KMS-11 (cell line): ENCODE measurements at regions not wholly inside any gene's neighbourhood (a gene's known extent, or its start where the extent isn't known, plus 50 kb on each side); places are given as distances from the start of the nearest gene placed in this dataset.
"Not testable (repeated sequence)": the region's sequence is repeated elsewhere in the genome, so short reads cannot be mapped to it uniquely, and the experiment has no call there.

ENCODE experiments used
- H2AFZ ChIP-seq: fragments of 200-600 bp; sonication (generic); 2 replicates; pipeline ENCODE4 v1.6.1; 2016; ENCODE audit warnings: antibody characterized with exemption, mixed run types, low read depth
- H3K27ac ChIP-seq: fragments of 200-600 bp; sonication (generic); 2 replicates; pipeline ENCODE4 v1.6.1; 2016; ENCODE audit warnings: mild to moderate bottlenecking, mixed run types
- H3K27me3 ChIP-seq: fragments of 200-600 bp; sonication (generic); 2 replicates; pipeline ENCODE4 v1.6.1; 2017; ENCODE audit warnings: mild to moderate bottlenecking, low read depth, mixed run types, moderate library complexity; ENCODE audit not compliant: insufficient read depth
- H3K36me3 ChIP-seq: fragments of 200-600 bp; sonication (generic); 2 replicates; pipeline ENCODE4 v1.6.1; 2017; ENCODE audit warnings: mild to moderate bottlenecking, mixed run types; ENCODE audit not compliant: insufficient read depth
- H3K4me1 ChIP-seq: fragments of 200-600 bp; sonication (generic); 2 replicates; pipeline ENCODE4 v1.6.1; 2016; ENCODE audit warnings: mild to moderate bottlenecking, low read depth, mixed run types; ENCODE audit not compliant: poor library complexity, severe bottlenecking
- H3K4me2 ChIP-seq: fragments of 200-600 bp; sonication (generic); 2 replicates; pipeline ENCODE4 v1.7.0; 2016; ENCODE audit warnings: mild to moderate bottlenecking, mixed run types
- H3K4me3 ChIP-seq: fragments of 200-600 bp; sonication (generic); IDR thresholded peaks from 2 replicates; pipeline ENCODE4 v1.6.1; 2017; ENCODE audit warnings: low read depth, low read length, mixed read lengths; ENCODE audit not compliant: insufficient read depth
- H3K79me2 ChIP-seq: fragments of 200-600 bp; sonication (generic); 2 replicates; pipeline ENCODE4 v1.6.1; 2016; ENCODE audit warnings: low read depth, mixed run types; ENCODE audit not compliant: insufficient read depth
- H3K9ac ChIP-seq: fragments of 200-600 bp; sonication (generic); 2 replicates; pipeline ENCODE4 v1.6.1; 2016; ENCODE audit warnings: mild to moderate bottlenecking, mixed run types
- H4K20me1 ChIP-seq: fragments of 200-600 bp; sonication (generic); 2 replicates; pipeline ENCODE4 v1.6.1; 2016; ENCODE audit warnings: mild to moderate bottlenecking, mixed run types; ENCODE audit not compliant: insufficient read depth
- TF ChIP-seq, protein P1 (sequence below): fragments of 200-600 bp; sonication (generic); conservative IDR thresholded peaks from 2 replicates; pipeline ENCODE4 v1.6.1; 2017; ENCODE audit warnings: low read depth, mild to moderate bottlenecking, antibody characterized with exemption, low read length, moderate library complexity, mixed read lengths

DNA sequence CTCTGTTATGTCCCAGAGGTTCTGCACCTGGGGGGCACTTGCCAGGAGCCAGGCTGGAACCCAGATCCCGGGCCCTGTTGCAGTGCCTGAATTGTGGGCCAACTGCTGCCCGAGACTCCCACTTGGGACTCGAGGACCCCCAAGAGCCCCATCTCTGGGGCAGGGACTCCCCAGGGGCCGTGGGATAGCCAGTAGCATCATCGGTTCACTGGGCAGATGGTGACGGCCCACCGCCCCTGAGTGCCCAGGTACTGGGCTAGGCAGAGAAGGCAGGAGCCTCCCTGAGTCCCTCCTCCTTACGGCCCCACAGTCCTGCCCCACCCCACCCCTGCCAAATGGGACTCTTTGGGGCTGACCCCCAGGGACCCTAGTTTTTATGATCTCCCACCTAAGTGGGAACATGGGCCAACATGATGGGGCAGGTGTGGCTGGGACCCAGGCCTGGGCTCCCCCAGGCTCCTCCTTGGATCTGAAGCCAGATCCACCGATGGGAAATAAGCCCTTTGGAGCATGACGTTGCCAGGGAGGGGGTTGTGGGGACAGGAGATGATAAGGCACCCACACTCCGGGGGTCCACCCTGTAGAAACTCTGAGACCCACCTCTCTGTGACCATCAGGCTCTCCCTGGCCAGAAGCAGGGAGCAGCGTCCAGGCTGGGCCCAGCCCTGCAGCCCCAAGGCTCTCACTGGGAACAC is 94.5 kb upstream of the FGF3 start:
- Histone ChIP-seq H3K27ac (no peak overlapping the region), H3K27me3 (no peaks in the 10 kb centered on the region), H2AFZ (no peak overlapping the region), H3K4me1 (no peaks in the 10 kb centered on the region), H3K79me2 (no peaks in the 10 kb centered on the region), H3K9ac (no peak overlapping the region), H3K4me3 (no peak overlapping the region), H4K20me1 (no peaks in the 10 kb centered on the region), H3K36me3 (no peaks in the 10 kb centered on the region), H3K4me2 (no peak overlapping the region)
- TF ChIP-seq, protein P1, sequence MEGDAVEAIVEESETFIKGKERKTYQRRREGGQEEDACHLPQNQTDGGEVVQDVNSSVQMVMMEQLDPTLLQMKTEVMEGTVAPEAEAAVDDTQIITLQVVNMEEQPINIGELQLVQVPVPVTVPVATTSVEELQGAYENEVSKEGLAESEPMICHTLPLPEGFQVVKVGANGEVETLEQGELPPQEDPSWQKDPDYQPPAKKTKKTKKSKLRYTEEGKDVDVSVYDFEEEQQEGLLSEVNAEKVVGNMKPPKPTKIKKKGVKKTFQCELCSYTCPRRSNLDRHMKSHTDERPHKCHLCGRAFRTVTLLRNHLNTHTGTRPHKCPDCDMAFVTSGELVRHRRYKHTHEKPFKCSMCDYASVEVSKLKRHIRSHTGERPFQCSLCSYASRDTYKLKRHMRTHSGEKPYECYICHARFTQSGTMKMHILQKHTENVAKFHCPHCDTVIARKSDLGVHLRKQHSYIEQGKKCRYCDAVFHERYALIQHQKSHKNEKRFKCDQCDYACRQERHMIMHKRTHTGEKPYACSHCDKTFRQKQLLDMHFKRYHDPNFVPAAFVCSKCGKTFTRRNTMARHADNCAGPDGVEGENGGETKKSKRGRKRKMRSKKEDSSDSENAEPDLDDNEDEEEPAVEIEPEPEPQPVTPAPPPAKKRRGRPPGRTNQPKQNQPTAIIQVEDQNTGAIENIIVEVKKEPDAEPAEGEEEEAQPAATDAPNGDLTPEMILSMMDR, result no peak

DNA sequence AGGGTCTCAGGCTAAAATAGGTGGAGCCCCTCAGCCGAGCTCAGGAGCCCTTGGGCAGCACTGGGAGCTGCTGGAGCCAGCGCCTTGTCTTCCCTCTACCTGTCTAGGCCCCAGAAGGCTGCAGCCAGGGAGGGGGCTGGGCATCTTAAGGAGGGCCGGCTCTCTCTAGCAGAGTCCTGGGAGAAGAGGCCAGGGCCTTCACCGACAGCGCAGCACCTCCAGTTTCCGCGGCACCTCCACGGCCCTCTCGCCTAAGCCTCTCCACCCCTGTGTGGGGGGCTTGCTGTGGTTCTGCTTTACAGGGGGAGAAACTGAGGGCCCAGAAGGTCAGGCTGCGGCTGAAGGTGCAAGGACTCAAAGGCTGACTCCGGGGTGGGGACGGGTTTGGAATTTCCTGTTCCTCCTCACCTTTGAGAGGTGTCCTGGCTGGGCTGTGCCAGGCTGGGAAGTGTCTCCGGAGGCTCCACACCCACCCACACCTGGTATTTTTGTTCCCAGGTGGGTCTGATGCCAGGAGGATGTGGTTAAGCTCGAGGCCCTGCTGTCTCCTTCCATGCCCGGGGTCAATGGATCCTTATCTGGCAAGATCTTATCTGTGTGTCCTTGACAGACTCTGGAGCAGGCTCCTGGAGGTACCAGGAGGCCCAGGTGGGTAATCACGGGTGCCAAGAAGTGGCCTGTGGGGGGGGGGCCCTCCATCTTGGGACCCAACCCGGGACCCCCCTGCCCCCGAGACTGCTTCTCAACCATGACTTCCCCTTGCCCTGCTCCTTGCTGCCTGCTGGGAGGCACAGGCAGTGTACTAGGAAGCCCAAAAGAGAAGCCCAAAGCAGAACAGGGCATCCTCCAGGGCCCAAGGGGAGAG is 95.3 kb upstream of the FGF3 start:
- H3K4me3 ChIP-seq, result no peak overlapping the region
- H3K27me3 ChIP-seq, result no peaks in the 10 kb centered on the region
- TF ChIP-seq, protein P1, result no peak
- H3K9ac ChIP-seq, result no peak overlapping the region
- no peaks in the 10 kb centered on the region for H3K79me2 ChIP-seq
- no peak overlapping the region for H3K4me2 ChIP-seq
- H3K27ac ChIP-seq, result no peak overlapping the region
- no peaks in the 10 kb centered on the region for H4K20me1 ChIP-seq
- H3K4me1 ChIP-seq, result no peaks in the 10 kb centered on the region
- H3K36me3 ChIP-seq, result no peaks in the 10 kb centered on the region
- H2AFZ ChIP-seq, result no peak overlapping the region

DNA sequence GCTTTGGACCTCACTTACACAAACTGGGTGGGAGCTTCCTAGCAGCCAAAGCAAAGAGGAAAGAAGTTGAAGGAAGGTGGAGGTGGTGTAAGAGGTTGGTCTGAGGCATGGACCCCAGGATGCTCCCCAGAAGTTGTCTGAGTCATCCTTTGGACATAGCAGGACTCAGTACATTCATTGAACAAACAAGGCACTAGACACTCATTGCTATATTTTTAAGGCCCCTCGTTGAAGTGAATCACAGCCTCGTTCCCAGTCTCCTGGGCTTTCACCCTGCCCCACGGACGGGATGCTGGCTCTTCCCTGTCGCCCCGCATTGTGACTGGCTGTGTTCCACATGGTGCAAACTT is 95.9 kb upstream of the FGF3 start:
- H3K4me2 ChIP-seq, result no peak overlapping the region
- no peak overlapping the region for H3K4me3 ChIP-seq
- no peaks in the 10 kb centered on the region for H4K20me1 ChIP-seq
- TF ChIP-seq, protein P1, result no peak
- no peak overlapping the region for H3K27ac ChIP-seq
- no peaks in the 10 kb centered on the region for H3K36me3 ChIP-seq
- no peak overlapping the region for H3K9ac ChIP-seq
- H2AFZ ChIP-seq, result no peak overlapping the region
- H3K27me3 ChIP-seq, result no peaks in the 10 kb centered on the region
- H3K4me1 ChIP-seq, result no peaks in the 10 kb centered on the region
- H3K79me2 ChIP-seq, result no peaks in the 10 kb centered on the region

DNA sequence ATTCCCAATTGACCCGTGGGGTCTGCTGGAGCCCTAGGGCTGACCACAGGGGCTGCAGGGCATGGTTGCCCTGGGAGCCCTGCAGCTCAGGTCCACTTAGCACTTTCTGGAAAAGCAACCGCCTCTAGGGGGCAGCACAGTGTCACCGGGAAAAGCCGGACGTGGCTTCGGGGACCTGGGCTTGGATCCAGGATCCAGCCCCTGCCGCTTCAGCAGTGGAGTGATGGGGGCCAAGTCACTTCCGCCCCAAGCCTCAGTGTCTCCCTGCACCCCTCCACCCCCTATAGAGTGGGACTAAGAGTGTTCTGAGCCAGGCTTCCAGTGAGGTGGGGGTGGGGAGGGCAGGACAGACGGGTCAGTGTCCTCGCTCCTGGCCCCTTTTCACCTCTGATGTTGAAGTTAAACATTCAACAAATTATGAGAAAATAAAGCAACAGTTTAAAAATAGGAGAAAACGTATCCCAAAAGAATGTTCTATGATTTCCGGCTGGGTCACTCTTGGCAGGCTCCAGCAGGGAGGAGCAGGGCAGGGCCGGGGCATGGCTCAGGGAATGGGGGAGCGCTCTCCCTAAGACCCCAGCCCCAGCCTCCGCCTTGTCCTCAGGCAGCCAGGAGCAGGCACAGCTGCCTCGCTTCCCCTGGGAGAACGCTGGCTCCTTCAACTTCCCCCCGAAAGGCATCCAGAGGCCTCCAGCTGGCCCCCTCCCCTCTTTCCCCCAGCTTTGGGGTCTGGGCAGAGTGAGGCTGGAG is 96.5 kb upstream of the FGF3 start:
- H2AFZ ChIP-seq, result no peak overlapping the region

DNA sequence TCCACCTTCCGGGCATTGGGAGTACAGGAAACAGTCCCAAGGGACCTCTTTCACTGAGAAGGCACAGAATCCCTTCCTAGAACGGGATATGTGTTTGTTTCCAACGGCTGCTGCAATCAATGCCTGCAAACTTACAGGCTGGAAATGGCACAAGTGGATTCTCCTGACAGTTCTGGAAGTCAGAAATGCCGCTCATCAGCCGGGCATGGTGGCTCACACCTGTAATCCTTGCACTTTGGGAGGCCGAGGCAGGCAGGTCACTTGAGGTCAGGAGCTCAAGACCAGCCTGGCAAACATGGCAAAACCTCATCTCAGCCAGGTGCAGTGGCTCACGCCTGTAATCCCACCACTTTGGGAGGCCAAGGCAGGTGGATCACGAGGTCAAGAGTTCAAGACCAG is 97.0 kb upstream of the FGF3 start:
- not testable (repeated sequence) for H3K27ac ChIP-seq, H3K27me3 ChIP-seq, H3K9ac ChIP-seq, H3K4me2 ChIP-seq, H2AFZ ChIP-seq, H4K20me1 ChIP-seq, H3K4me1 ChIP-seq, H3K4me3 ChIP-seq, H3K36me3 ChIP-seq, H3K79me2 ChIP-seq

More for the DNA sequence above, 96.5 kb upstream of the FGF3 start:
- TF ChIP-seq, protein P1, result peak; percentile 33; the same call in 1 of the 2 replicates
- no peaks in the 10 kb centered on the region for H3K27me3 ChIP-seq
- H3K36me3 ChIP-seq, result no peaks in the 10 kb centered on the region
- no peak overlapping the region for H3K4me2 ChIP-seq
- no peak overlapping the region for H3K9ac ChIP-seq
- no peaks in the 10 kb centered on the region for H3K79me2 ChIP-seq
- no peak overlapping the region for H3K27ac ChIP-seq
- no peak overlapping the region for H3K4me3 ChIP-seq
- H3K4me1 ChIP-seq, result no peaks in the 10 kb centered on the region
- no peaks in the 10 kb centered on the region for H4K20me1 ChIP-seq
